Lower leg skin (tissue), 3 donors: ENCODE measurements at regions not wholly inside any gene's neighbourhood (a gene's known extent, or its start where the extent isn't known, plus 50 kb on each side); places are given as distances from the start of the nearest gene placed in this dataset.

ENCODE experiments used
- POLR2A ChIP-seq, 2 donors: fragments of 450-650 bp; IDR thresholded peaks; one replicate each; pipeline ENCODE4 v1.6.1; 2016 to 2017; ENCODE audit warnings: antibody characterized with exemption in 2 of 2, mild to moderate bottlenecking in 1 of 2, moderate library complexity in 1 of 2
- TF ChIP-seq, protein P1 (sequence below), 3 donors: fragments of 450-650 bp; IDR thresholded peaks; one replicate each; pipeline ENCODE4 v1.5.1; 2016; ENCODE audit warnings: antibody characterized with exemption in 3 of 3, mild to moderate bottlenecking in 3 of 3, moderate library complexity in 2 of 3

DNA sequence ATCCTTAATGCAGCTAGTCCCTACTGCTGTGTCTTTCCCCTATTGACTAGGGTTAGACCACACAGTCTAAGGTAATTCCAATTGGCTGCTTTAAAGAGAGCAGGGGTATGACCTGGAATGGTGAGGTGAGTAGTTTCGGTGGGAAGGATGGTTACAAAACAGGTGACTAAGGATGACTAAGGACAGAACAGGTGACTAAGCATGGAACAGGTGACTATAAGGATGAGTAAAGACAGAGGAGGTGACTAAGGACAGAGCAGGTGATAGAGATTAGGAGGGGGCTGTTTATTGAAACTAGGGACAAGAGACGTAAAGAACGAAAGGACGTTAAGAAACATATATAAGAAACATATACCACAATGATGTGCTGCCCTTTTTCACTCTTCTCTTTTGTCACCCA, 145.1 kb upstream of the TMEM106B start:
- TF ChIP-seq, protein P1, sequence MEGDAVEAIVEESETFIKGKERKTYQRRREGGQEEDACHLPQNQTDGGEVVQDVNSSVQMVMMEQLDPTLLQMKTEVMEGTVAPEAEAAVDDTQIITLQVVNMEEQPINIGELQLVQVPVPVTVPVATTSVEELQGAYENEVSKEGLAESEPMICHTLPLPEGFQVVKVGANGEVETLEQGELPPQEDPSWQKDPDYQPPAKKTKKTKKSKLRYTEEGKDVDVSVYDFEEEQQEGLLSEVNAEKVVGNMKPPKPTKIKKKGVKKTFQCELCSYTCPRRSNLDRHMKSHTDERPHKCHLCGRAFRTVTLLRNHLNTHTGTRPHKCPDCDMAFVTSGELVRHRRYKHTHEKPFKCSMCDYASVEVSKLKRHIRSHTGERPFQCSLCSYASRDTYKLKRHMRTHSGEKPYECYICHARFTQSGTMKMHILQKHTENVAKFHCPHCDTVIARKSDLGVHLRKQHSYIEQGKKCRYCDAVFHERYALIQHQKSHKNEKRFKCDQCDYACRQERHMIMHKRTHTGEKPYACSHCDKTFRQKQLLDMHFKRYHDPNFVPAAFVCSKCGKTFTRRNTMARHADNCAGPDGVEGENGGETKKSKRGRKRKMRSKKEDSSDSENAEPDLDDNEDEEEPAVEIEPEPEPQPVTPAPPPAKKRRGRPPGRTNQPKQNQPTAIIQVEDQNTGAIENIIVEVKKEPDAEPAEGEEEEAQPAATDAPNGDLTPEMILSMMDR (IDR thresholded peaks at IDR 0.05), result no peak
- TF ChIP-seq POLR2A (IDR thresholded peaks at IDR 0.05), result no peak
